CD4-positive, alpha-beta T cell (primary cell): ENCODE measurements at regions not wholly inside any gene's neighbourhood (a gene's known extent, or its start where the extent isn't known, plus 50 kb on each side); places are given as distances from the start of the nearest gene placed in this dataset.

ENCODE experiments used
- ATAC-seq: fragments of 200-7000 bp; cut with Tn5 transposase; one replicate; pipeline ENCODE4 v1.10.0; 2022; ENCODE audit warnings: mild to moderate bottlenecking; ENCODE audit not compliant: poor library complexity
- CTCF ChIA-PET: fragments of 350-600 bp; sonication (Branson Sonifier 250); formaldehyde crosslinking; loops from one replicate; lab custom pipeline; 2021; ENCODE audit warnings: antibody characterized with exemption, inconsistent platforms; lab: Charles Lee
- POLR2A ChIA-PET: fragments of 350-600 bp; sonication (Branson Sonifier 250); formaldehyde crosslinking; loops from one replicate; lab custom pipeline; 2021; ENCODE audit warnings: antibody characterized with exemption, inconsistent platforms; lab: Charles Lee
- DNase-seq, 14 experiments: peaks; one replicate each; pipeline ENCODE4 v3.0.0-alpha.2; 2013 to 2020; ENCODE audit warnings: mixed read lengths in 2 of 14
- H3K27ac ChIP-seq, 2 donors: one replicate each; pipeline versions ENCODE4 v1.5.1 to v1.7.0; 2013; ENCODE audit warnings: low read length in 2 of 2, low read depth in 1 of 2, mild to moderate bottlenecking in 1 of 2
- H3K27me3 ChIP-seq, 2 experiments: 1 replicate in 1 of 2; 2 replicates in 1 of 2; pipeline versions ENCODE4 v1.6.1 to v1.7.0; 2013; ENCODE audit warnings: low read length in 2 of 2, control low read depth in 1 of 2, mild to moderate bottlenecking in 1 of 2, moderate library complexity in 1 of 2; ENCODE audit not compliant: insufficient read depth in 2 of 2, control insufficient read depth in 1 of 2
- H3K36me3 ChIP-seq: one replicate; pipeline ENCODE4 v1.6.1; 2013; ENCODE audit warnings: low read length, control low read depth; ENCODE audit not compliant: insufficient read depth
- H3K4me1 ChIP-seq: one replicate; pipeline ENCODE4 v1.6.1; 2013; ENCODE audit warnings: low read length, control low read depth; ENCODE audit not compliant: insufficient read depth
- H3K4me3 ChIP-seq: one replicate; pipeline ENCODE4 v1.5.1; 2013; ENCODE audit warnings: mild to moderate bottlenecking, low read length, moderate library complexity
- H3K9me3 ChIP-seq, 2 experiments: 1 replicate in 1 of 2; 2 replicates in 1 of 2; pipeline versions ENCODE4 v1.6.1 to v1.7.0; 2013; ENCODE audit warnings: low read length in 2 of 2, mild to moderate bottlenecking in 2 of 2, control low read depth in 1 of 2, moderate library complexity in 1 of 2; ENCODE audit not compliant: control insufficient read depth in 1 of 2, insufficient read depth in 1 of 2
- H3K27ac Mint-ChIP-seq: one replicate; pipeline ENCODE4 v1.8.0; 2020; ENCODE audit warnings: mixed read lengths
- H3K27me3 Mint-ChIP-seq: one replicate; pipeline ENCODE4 v1.8.0; 2021; ENCODE audit warnings: mixed read lengths
- H3K36me3 Mint-ChIP-seq: one replicate; pipeline ENCODE4 v1.8.0; 2021; ENCODE audit warnings: low read depth, mixed read lengths
- H3K4me1 Mint-ChIP-seq: one replicate; pipeline ENCODE4 v1.8.0; 2021; ENCODE audit warnings: low read depth, mixed read lengths
- H3K4me3 Mint-ChIP-seq: one replicate; pipeline ENCODE4 v1.8.0; 2020; ENCODE audit warnings: mild to moderate bottlenecking, mixed read lengths
- H3K9me3 Mint-ChIP-seq: one replicate; pipeline ENCODE4 v1.8.0; 2020; ENCODE audit warnings: mixed read lengths
- CTCF ChIP-seq: fragments of 200-600 bp; IDR thresholded peaks from one replicate; pipeline ENCODE4 v1.8.0; 2022; ENCODE audit warnings: antibody characterized with exemption, mild to moderate bottlenecking
- intact Hi-C, 2 experiments: fragments of 100-400 bp; cut with DNase I in 1 of 2; cut with micrococcal nuclease in 1 of 2; formaldehyde crosslinking; loops; one replicate each; pipeline versions ENCODE4 v1.15.1 to v1.9.0; 2023 to 2025; cut with DNase I, micrococcal nuclease

GRCh38 chr7:113756250-113756649, 162.6 kb downstream of the PPP1R3A start:
- no peak for ATAC-seq
- Histone ChIP-seq H3K4me3 (no peak overlapping the region), H3K36me3 (no peaks in the 10 kb centered on the region), H3K9me3 (peaks cover 0 to 3% of the 10 kb centered on the region in 2 experiments), H3K4me1 (no peaks in the 10 kb centered on the region), H3K27me3 (no peaks in the 10 kb centered on the region), H3K27ac (no peak overlapping the region)
- intact Hi-C loops, result no loop called here
- no peaks in the 10 kb centered on the region for H3K36me3 Mint-ChIP-seq
- no peak overlapping the region for H3K4me3 Mint-ChIP-seq
- H3K27me3 Mint-ChIP-seq, result no peaks in the 10 kb centered on the region
- TF ChIP-seq CTCF, result no peak
- H3K4me1 Mint-ChIP-seq, result no peaks in the 10 kb centered on the region
- H3K27ac Mint-ChIP-seq, result no peak overlapping the region
- ChIA-PET POLR2A (no interaction called here), CTCF (no interaction called here)
- peaks cover 3% of the 10 kb centered on the region for H3K9me3 Mint-ChIP-seq
- DNase-seq, result no peak

GRCh38 chr7:113752689-113753088, 166.1 kb downstream of the PPP1R3A start:
- no peak overlapping the region for H3K27ac Mint-ChIP-seq

GRCh38 chr7:113752289-113752688, 166.5 kb downstream of the PPP1R3A start:
- H3K27me3 ChIP-seq, result no peaks in the 10 kb centered on the region
- peaks cover 0 to 3% of the 10 kb centered on the region in 2 experiments for H3K9me3 ChIP-seq
- Mint-ChIP-seq H3K27ac (no peak overlapping the region), H3K4me1 (no peaks in the 10 kb centered on the region), H3K36me3 (no peaks in the 10 kb centered on the region), H3K4me3 (no peak overlapping the region), H3K27me3 (no peaks in the 10 kb centered on the region), H3K9me3 (no peaks in the 10 kb centered on the region)
- no peak overlapping the region for H3K4me3 ChIP-seq
- no peak overlapping the region for H3K27ac ChIP-seq
- CTCF ChIA-PET, result no interaction called here
- ATAC-seq (no peak), DNase-seq (no peak)
- POLR2A ChIA-PET, result no interaction called here
- no peaks in the 10 kb centered on the region for H3K36me3 ChIP-seq
- TF ChIP-seq CTCF, result no peak
- no peaks in the 10 kb centered on the region for H3K4me1 ChIP-seq
- intact Hi-C loops, result no loop called here

More at GRCh38 chr7:113752689-113753088, 166.1 kb downstream of the PPP1R3A start:
- CTCF ChIA-PET, result no interaction called here
- TF ChIP-seq CTCF, result no peak
- Mint-ChIP-seq H3K4me3 (no peak overlapping the region), H3K4me1 (no peaks in the 10 kb centered on the region), H3K36me3 (no peaks in the 10 kb centered on the region), H3K27me3 (no peaks in the 10 kb centered on the region), H3K9me3 (no peaks in the 10 kb centered on the region)
- Histone ChIP-seq H3K27ac (no peak overlapping the region), H3K36me3 (no peaks in the 10 kb centered on the region), H3K9me3 (peaks cover 0 to 3% of the 10 kb centered on the region in 2 experiments), H3K4me3 (no peak overlapping the region), H3K4me1 (no peaks in the 10 kb centered on the region), H3K27me3 (no peaks in the 10 kb centered on the region)
- POLR2A ChIA-PET, result no interaction called here
- intact Hi-C loops, result no loop called here
- no peak for ATAC-seq
- DNase-seq, result no peak
